ENCODE measurements at regions not wholly inside any gene's neighbourhood (a gene's known extent, or its start where the extent isn't known, plus 50 kb on each side); places are given as distances from the start of the nearest gene placed in this dataset.

DNA sequence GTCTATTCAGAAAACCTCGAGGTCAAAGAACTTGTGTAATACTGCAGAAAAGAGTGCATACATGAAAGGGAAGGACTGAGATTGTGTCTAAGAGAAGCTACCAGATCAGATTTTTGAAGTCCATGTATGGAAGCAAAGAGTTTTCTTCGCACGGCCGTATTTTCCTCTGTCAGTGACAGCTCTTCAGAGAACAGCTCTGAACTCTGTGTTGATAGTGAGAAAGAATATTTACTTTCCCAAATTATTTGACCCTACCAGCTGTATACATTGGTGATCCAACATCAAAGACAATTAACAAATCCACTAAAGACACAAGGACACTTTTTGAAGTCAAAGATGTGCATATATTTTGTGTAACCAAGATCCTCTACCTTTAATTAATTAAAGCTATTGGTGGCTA lies 107.8 kb upstream of the PSMD7 start:
- no TSS peak for BruUV-seq (replicated peaks)
- ChIA-PET RAD21 (ENCODE audit: low non-redundant PET in 1 of 2, low total read pairs in 2 of 2, uncharacterized antibody in 2 of 2, unreplicated experiment in 2 of 2) (no interaction called here), CTCF (no interaction called here)

More for the DNA sequence above, 107.8 kb upstream of the PSMD7 start:
- POLR2A ChIA-PET = no interaction called here
- Histone ChIP-seq H3K4me2 (ENCODE audit: low read length) (no peak overlapping the region), H3K36me3 (ENCODE audit: control insufficient read depth in 1 of 2, insufficient read depth in 2 of 2, low read length in 2 of 2) (no peaks in the 10 kb centered on the region), H3K4me3 (replicated peaks in 1 of 2; ENCODE audit: low read depth in 1 of 2, low read length in 2 of 2) (no peak overlapping the region), H3K4me1 (ENCODE audit: control insufficient read depth in 1 of 2, insufficient read depth in 2 of 2, low read length in 2 of 2) (no peaks in the 10 kb centered on the region), H3K27ac (ENCODE audit: low read depth, low read length) (no peak overlapping the region), H3K79me2 (ENCODE audit: insufficient read depth, low read length) (no peaks in the 10 kb centered on the region), H4K20me1 (ENCODE audit: insufficient read depth) (no peaks in the 10 kb centered on the region), H3K27me3 (ENCODE audit: insufficient read depth, low read length) (no peaks in the 10 kb centered on the region), H3K9me3 (ENCODE audit: control insufficient read depth in 1 of 2, insufficient read depth in 1 of 2, low read depth in 1 of 2, low read length in 2 of 2) (no peaks in the 10 kb centered on the region), H3K9ac (ENCODE audit: low read length) (no peak overlapping the region), H2AFZ (ENCODE audit: low read depth, low read length, poor library complexity, severe bottlenecking) (no peak overlapping the region), H3K9me2 (ENCODE audit: insufficient read depth) (no peaks in the 10 kb centered on the region)
- intact Hi-C loops (cut with micrococcal nuclease) = no loop called here
- ATAC-seq (no peak), DNase-seq (ENCODE audit: low read depth, low spot score) (no peak)
- TF ChIP-seq TCF7L2 (IDR thresholded peaks at IDR 0.05; ENCODE audit: borderline replicate concordance, extremely low read depth, insufficient read depth, insufficient read length) (no peak), REST (IDR thresholded peaks at IDR 0.05; ENCODE audit: low read depth) (no peak), EGR1 (IDR thresholded peaks at IDR 0.05; ENCODE audit: low read depth) (no peak), CTCF (IDR thresholded peaks at IDR 0.05 in 2 of 3, conservative IDR thresholded peaks at IDR 0.05 in 1 of 3; ENCODE audit: borderline replicate concordance in 1 of 3, insufficient read depth in 1 of 3, low read depth in 2 of 3, low read length in 2 of 3) (no peak)
